HepG2 (cell line): ENCODE measurements at regions not wholly inside any gene's neighbourhood (a gene's known extent, or its start where the extent isn't known, plus 50 kb on each side); places are given as distances from the start of the nearest gene placed in this dataset.

ENCODE experiments used
- ATAC-seq: fragments of 200-7000 bp; cut with Tn5 transposase; 3 replicates; pipeline ENCODE4 v1.9.1; 2020; ENCODE audit warnings: mild to moderate bottlenecking, moderate library complexity
- BruUV-seq: library from RNA; stranded (reverse); fragments of 400-500 nt; replicated peaks from 2 replicates; lab custom pipeline; 2021; lab: Mats Ljungman, UMichigan
- CTCF ChIA-PET: fragments of 300-600 bp; formaldehyde crosslinking; extraction: SDS; loops from one replicate; lab custom pipeline; 2021; ENCODE audit warnings: low total read pairs, inconsistent platforms, low intra/inter-chr PET ratio; lab: Yijun Ruan, JAX
- POLR2A ChIA-PET: fragments of 350-600 bp; sonication (Branson Sonifier 250); formaldehyde crosslinking; loops from one replicate; lab custom pipeline; 2020; ENCODE audit warnings: antibody characterized with exemption, inconsistent platforms; lab: Yijun Ruan, JAX
- DNase-seq: peaks from one replicate; pipeline ENCODE4 v3.0.0-alpha.2; 2015; ENCODE audit warnings: low spot score
- FAIRE-seq: peaks from 3 replicates; lab custom pipeline; 2011; peaks lifted over from hg19 to GRCh38; lab: Jason Lieb, UNC
- H2AFZ ChIP-seq: one replicate; pipeline ENCODE4 v1.6.1; 2011; ENCODE audit warnings: low read length, inconsistent platforms
- H3K27ac ChIP-seq: fragments of 300-600 bp; 3 replicates; pipeline ENCODE4 v1.8.0; 2011; ENCODE audit warnings: mixed run types, mild to moderate bottlenecking, mixed read lengths, low read length, inconsistent platforms; ENCODE audit not compliant: insufficient read depth; ENCODE audit errors: extremely low read length
- H3K27me3 ChIP-seq, 2 experiments: fragments of 200-600 bp in 1 of 2; 2 replicates in 1 of 2; 3 replicates in 1 of 2; pipeline versions ENCODE4 v1.6.0 to v1.8.0; 2011; ENCODE audit warnings: low read length in 2 of 2, mild to moderate bottlenecking in 2 of 2, moderate library complexity in 2 of 2, inconsistent platforms in 1 of 2; ENCODE audit not compliant: insufficient read depth in 2 of 2, control insufficient read depth in 1 of 2
- H3K36me3 ChIP-seq, 2 experiments: fragments of 200-600 bp in 1 of 2; replicated peaks in 1 of 2; 2 replicates in 1 of 2; 3 replicates in 1 of 2; pipeline versions ENCODE4 v1.5.1 to v1.8.0; 2011; ENCODE audit warnings: low read length in 2 of 2, inconsistent platforms in 1 of 2; ENCODE audit not compliant: insufficient read depth in 2 of 2, control insufficient read depth in 1 of 2
- H3K4me1 ChIP-seq: 2 replicates; pipeline ENCODE4 v1.5.1; 2012; ENCODE audit warnings: low read length, inconsistent platforms; ENCODE audit not compliant: insufficient read depth
- H3K4me2 ChIP-seq: 2 replicates; pipeline ENCODE4 v1.6.0; 2011; ENCODE audit warnings: low read depth, low read length, inconsistent platforms
- H3K4me3 ChIP-seq, 3 experiments: fragments of 200-600 bp in 1 of 3; sonication (generic), shearing (Covaris generic) in 1 of 3; replicated peaks in 1 of 3; 2 replicates each; pipeline ENCODE4 v1.5.1; 2011 to 2016; ENCODE audit warnings: low read length in 3 of 3, inconsistent platforms in 2 of 3, low read depth in 2 of 3, mild to moderate bottlenecking in 2 of 3, control low read depth in 1 of 3, mixed read lengths in 1 of 3; ENCODE audit not compliant: insufficient read depth in 1 of 3
- H3K79me2 ChIP-seq: one replicate; pipeline ENCODE4 v1.6.1; 2011; ENCODE audit warnings: low read length, inconsistent platforms; ENCODE audit not compliant: insufficient read depth
- H3K9ac ChIP-seq: 2 replicates; pipeline ENCODE4 v1.6.0; 2011; ENCODE audit warnings: mild to moderate bottlenecking, low read depth, low read length, inconsistent platforms; ENCODE audit not compliant: insufficient read depth
- H3K9me3 ChIP-seq: 2 replicates; pipeline ENCODE4 v1.5.1; 2012; ENCODE audit warnings: mild to moderate bottlenecking, low read length
- H4K20me1 ChIP-seq: 2 replicates; pipeline ENCODE4 v1.6.0; 2011; ENCODE audit warnings: inconsistent platforms, mild to moderate bottlenecking, low read length, moderate library complexity; ENCODE audit not compliant: insufficient read depth
- AHDC1 ChIP-seq: sonication (generic); formaldehyde crosslinking; IDR thresholded peaks from 2 replicates; pipeline ENCODE4 v1.5.1; 2020; ENCODE audit warnings: mild to moderate bottlenecking, missing genetic modification reagents, borderline replicate concordance
- MAF1 ChIP-seq: sonication (generic); formaldehyde crosslinking; IDR thresholded peaks from 2 replicates; pipeline ENCODE4 v1.5.0; 2020; ENCODE audit warnings: missing genetic modification reagents, borderline replicate concordance
- MAZ ChIP-seq, 2 experiments: sonication (generic) in 1 of 2; formaldehyde crosslinking in 1 of 2; IDR thresholded peaks; 2 replicates each; pipeline versions ENCODE4 v1.5.0 to v1.6.1; 2012 to 2020; ENCODE audit warnings: low read depth in 2 of 2, mild to moderate bottlenecking in 2 of 2, borderline replicate concordance in 1 of 2, improper control_type of control experiment in 1 of 2, low read length in 1 of 2, missing genetic modification reagents in 1 of 2, moderate library complexity in 1 of 2
- NFYC ChIP-seq: IDR thresholded peaks from 2 replicates; pipeline ENCODE4 v1.6.1; 2016; ENCODE audit warnings: missing genetic modification reagents, missing compliant biosample characterization
- RFXANK ChIP-seq: IDR thresholded peaks from 2 replicates; pipeline ENCODE4 v1.6.1; 2016
- RNF2 ChIP-seq: fragments of 450-650 bp; conservative IDR thresholded peaks from 2 replicates; pipeline ENCODE4 v1.6.1; 2016; ENCODE audit warnings: low read depth
- THAP7 ChIP-seq: sonication (generic); formaldehyde crosslinking; IDR thresholded peaks from 2 replicates; pipeline ENCODE4 v1.8.1; 2023; ENCODE audit warnings: mild to moderate bottlenecking, missing genetic modification reagents
- ZFP36 ChIP-seq: fragments of 150-350 bp; IDR thresholded peaks from 2 replicates; pipeline ENCODE4 v1.6.1; 2018; ENCODE audit warnings: borderline replicate concordance, low read length, low read depth; ENCODE audit not compliant: partially characterized antibody
- ZNF234 ChIP-seq: sonication (generic); formaldehyde crosslinking; conservative IDR thresholded peaks from 2 replicates; pipeline ENCODE4 v1.5.1; 2020; ENCODE audit warnings: mild to moderate bottlenecking, missing genetic modification reagents
- ZNF235 ChIP-seq: sonication (generic); formaldehyde crosslinking; IDR thresholded peaks from 2 replicates; pipeline ENCODE4 v1.8.1; 2023; ENCODE audit warnings: mild to moderate bottlenecking, missing genetic modification reagents, borderline replicate concordance
- ZNF501 ChIP-seq: sonication (generic); formaldehyde crosslinking; IDR thresholded peaks from 2 replicates; pipeline ENCODE4 v1.5.1; 2020; ENCODE audit warnings: mild to moderate bottlenecking, moderate library complexity, missing genetic modification reagents
- ZNF891 ChIP-seq: sonication (generic); formaldehyde crosslinking; IDR thresholded peaks from 2 replicates; pipeline ENCODE4 v1.5.0; 2020; ENCODE audit warnings: mild to moderate bottlenecking, missing genetic modification reagents
- WGBS: methylation state at CpG from one replicate; pipeline ENCODE4 v1.1.6; 2017; ENCODE audit warnings: low lambda C conversion rate; 5-methylcytosine and 5-hydroxymethylcytosine counted together
- in situ Hi-C: cut with HindIII; loops from 2 replicates; pipeline ENCODE4 v1.10.0; 2017; ENCODE audit warnings: low pct_unique_long_range_greater_than_20kb; ENCODE audit not compliant: extremely low pct_ligation_motif_present
- intact Hi-C: fragments of 100-400 bp; cut with micrococcal nuclease; formaldehyde crosslinking; loops from one replicate; pipeline ENCODE4 v1.10.0; 2022; ENCODE audit not compliant: unreplicated experiment
- TF ChIP-seq, protein P1 (sequence below): sonication (generic); formaldehyde crosslinking; conservative IDR thresholded peaks from 2 replicates; pipeline ENCODE4 v1.8.0; 2022; ENCODE audit warnings: mild to moderate bottlenecking, moderate library complexity, missing genetic modification reagents

DNA sequence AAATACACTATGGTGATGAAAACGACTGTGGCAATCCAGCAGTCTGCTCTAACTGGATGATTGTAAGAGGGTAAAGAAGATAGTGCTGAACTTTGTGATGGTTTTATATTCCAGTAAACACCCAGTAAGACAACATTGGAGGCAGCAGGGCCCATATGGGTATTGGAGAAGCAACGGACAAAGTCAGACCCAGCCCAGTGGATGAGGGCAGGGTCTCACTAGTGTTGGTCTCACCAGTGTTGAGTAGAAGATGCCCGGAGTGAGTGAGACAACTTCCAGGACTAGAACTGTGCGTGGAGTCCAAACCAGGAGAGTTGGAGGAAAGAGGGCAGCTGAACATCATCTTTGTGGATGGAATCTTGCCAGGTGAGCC, 71.9 kb upstream of the CELF4 start (continued):
- TF ChIP-seq, protein P1, sequence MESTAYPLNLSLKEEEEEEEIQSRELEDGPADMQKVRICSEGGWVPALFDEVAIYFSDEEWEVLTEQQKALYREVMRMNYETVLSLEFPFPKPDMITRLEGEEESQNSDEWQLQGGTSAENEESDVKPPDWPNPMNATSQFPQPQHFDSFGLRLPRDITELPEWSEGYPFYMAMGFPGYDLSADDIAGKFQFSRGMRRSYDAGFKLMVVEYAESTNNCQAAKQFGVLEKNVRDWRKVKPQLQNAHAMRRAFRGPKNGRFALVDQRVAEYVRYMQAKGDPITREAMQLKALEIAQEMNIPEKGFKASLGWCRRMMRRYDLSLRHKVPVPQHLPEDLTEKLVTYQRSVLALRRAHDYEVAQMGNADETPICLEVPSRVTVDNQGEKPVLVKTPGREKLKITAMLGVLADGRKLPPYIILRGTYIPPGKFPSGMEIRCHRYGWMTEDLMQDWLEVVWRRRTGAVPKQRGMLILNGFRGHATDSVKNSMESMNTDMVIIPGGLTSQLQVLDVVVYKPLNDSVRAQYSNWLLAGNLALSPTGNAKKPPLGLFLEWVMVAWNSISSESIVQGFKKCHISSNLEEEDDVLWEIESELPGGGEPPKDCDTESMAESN (CRISPR knock-in tag) = no peak

DNA sequence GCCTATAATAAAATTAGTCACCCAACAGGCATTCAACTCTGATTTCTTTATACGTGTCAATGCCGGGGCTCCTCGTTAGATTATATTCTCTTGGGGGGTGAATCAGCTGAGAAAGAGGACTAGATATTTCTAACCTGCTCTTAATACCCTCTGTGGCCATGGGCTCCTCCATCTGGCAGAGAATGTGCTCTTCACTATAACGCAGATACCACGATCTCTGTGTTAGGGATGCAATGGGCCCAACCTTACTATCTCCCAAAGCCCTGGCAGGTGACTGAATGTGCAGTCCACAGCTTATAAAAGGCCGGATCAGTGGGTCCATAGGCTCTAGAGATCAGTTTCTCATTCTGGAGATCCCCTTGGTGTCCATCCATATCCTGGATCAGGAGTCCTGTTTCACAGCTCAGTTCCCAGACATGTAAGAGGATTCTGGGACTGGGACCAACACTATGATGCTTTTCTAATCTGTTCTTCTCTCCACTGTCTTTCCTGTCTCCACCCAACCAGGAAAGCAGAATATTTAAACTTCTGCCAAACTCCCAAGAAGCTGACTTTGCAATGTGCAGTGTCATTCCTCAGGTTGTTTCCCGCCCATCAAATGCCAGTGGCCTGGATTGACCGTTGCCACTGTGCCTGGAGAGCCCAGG, 71.4 kb upstream of the CELF4 start:
- Histone ChIP-seq H3K4me2 (no peak overlapping the region), H3K4me1 (no peaks in the 10 kb centered on the region), H2AFZ (no peak overlapping the region), H3K79me2 (no peaks in the 10 kb centered on the region), H4K20me1 (no peaks in the 10 kb centered on the region), H3K36me3 (no peaks in the 10 kb centered on the region), H3K9me3 (no peaks in the 10 kb centered on the region), H3K9ac (no peak overlapping the region), H3K27me3 (no peaks in the 10 kb centered on the region), H3K27ac (no peak overlapping the region), H3K4me3 (no peak overlapping the region)
- ATAC-seq (no peak), FAIRE-seq (no peak), DNase-seq (no peak)
- TF ChIP-seq ZNF234 (CRISPR knock-in tag) = no peak
- no peak for TF ChIP-seq MAZ (IDR thresholded peaks at IDR 0.05; ENCODE audit: borderline replicate concordance, low read depth, low read length)
- no peak for TF ChIP-seq MAZ (CRISPR knock-in tag; IDR thresholded peaks at IDR 0.05; ENCODE audit: low read depth)
- TF ChIP-seq THAP7 (CRISPR knock-in tag) = no peak
- TF ChIP-seq ZNF235 = no peak
- TF ChIP-seq ZFP36 = no peak
- no peak for TF ChIP-seq RNF2
- TF ChIP-seq MAF1 (CRISPR knock-in tag) = no peak
- TF ChIP-seq ZNF891 = no peak
- TF ChIP-seq RFXANK = no peak
- no peak for TF ChIP-seq AHDC1 (CRISPR knock-in tag)
- TF ChIP-seq NFYC (CRISPR knock-in tag) = no peak
- no peak for TF ChIP-seq ZNF501 (CRISPR knock-in tag)
- in situ Hi-C loops = no loop called here
- 21% methylated on average over 7 of the region's 8 CpGs for WGBS
- intact Hi-C loops = no loop called here
- CTCF ChIA-PET = no interaction called here
- POLR2A ChIA-PET = no interaction called here
- no TSS peak for BruUV-seq
